DMS153 treated with DMSO at 0.1 percent for 48 hours (cell line): ENCODE measurements at regions not wholly inside any gene's neighbourhood (a gene's known extent, or its start where the extent isn't known, plus 50 kb on each side); places are given as distances from the start of the nearest gene placed in this dataset.
"Not testable (repeated sequence)": the region's sequence is repeated elsewhere in the genome, so short reads cannot be mapped to it uniquely, and the experiment has no call there.

ENCODE experiments used
- DNase-seq: peaks from one replicate; lab custom pipeline; 2025; ENCODE audit not compliant: unreplicated experiment; lab: John Stamatoyannopoulos, UW

- DNase-seq, result no peak
These were observed 134.6 kb upstream of the TBCA start for GRCh38 chr5:77910602-77911188.

DNA sequence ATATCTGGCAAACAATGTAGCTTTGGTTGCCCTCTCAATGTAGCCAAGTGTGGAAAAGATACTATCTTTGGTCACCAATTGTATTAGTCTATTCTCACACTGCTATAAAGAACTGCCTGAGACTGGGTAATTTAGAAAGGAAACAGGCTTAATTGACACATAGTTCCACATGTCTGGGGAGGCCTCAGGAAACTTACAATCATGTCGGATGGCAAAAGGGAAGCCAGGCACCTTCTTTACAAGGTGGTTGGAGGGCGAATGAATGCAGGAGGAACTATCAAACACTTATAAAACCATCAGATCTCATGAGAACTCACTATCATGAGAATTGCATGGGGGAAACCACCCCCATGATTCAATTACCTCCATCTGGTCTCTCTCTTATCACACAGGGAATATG is 133.1 kb upstream of the TBCA start:
- no peak for DNase-seq

- DNase-seq, result no peak
These were observed 132.6 kb upstream of the TBCA start for GRCh38 chr5:77908787-77909186.

DNA sequence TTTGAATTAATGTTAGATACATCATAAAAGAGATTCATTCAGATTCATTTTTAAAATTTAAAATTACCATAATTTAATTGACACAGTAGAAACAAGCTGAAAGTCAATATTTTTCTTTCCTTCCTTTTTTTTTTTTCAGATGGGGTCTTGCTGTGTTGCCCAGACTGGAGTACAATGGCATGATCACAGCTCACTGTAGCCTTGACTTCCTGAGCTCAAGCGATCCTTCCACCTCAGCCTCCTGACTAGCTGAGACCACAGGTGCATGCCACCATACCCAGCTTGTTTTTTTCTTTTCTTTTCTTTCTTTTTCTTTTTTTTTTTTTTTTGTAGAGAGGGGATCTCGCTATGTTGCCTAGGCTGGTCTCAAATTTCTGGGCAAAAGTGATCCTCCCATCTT is 131.6 kb upstream of the TBCA start:
- no peak for DNase-seq

- DNase-seq, result no peak
These were observed 130.7 kb upstream of the TBCA start for GRCh38 chr5:77906806-77907205.

DNA sequence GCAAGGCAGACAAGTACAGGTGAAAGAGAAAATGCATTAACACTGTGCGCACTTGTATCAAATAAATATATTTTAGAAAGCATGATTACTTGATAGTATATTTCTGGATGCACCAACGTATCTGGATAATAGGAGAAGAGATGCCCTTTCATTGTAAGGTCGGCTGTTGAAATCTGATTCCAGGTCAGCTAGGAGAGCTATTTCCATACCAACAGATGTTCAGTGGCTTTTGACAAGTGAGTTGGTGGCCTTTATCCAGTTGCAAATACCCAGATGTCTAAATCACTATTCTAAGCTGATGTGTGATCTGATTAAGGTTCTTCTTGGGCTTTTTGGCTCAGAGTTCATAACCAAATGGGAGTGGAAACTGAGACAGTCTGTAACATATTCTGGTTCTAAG is 128.2 kb upstream of the TBCA start:
- DNase-seq, result no peak

GRCh38 chr5:77900691-77901090 is 124.6 kb upstream of the TBCA start:
- no peak for DNase-seq

DNA sequence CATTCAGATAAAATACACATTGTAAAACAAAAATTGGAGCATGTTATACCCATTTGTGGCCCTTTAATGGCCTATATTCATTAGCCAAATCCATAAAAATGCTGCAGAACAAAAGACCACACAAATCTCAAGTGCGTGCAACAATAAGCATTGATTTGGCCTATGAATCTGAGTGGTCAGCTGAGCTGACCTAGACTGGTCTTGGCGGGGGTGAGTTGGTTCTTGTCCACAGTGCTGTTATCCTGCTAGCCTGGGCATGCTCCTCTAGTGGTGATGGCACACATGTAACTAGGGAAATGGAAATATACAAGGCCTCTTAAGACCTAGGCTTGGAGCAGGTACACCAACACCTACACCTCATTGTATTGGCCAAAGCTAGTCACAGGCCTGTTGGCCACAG is 122.2 kb upstream of the TBCA start:
- DNase-seq, result no peak

DNA sequence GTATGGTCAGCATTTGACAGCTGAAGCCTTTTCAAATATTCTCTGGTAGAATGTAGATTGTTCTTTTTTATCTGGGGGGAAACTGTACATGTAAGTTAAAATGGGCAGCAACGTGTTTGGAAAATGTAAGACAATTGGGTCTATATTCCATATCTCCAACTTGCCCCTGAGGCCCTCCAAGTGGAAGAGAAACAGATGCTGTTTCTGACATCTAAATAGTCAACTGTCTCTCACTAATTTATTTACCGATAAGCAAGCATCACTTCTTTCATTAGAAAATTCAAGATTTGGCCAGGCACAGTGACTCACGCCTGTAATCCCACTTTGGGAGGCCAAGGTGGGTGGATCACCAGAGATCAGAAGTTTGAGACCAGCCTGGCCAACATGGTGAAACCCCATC is 120.2 kb upstream of the TBCA start:
- DNase-seq, result no peak

DNA sequence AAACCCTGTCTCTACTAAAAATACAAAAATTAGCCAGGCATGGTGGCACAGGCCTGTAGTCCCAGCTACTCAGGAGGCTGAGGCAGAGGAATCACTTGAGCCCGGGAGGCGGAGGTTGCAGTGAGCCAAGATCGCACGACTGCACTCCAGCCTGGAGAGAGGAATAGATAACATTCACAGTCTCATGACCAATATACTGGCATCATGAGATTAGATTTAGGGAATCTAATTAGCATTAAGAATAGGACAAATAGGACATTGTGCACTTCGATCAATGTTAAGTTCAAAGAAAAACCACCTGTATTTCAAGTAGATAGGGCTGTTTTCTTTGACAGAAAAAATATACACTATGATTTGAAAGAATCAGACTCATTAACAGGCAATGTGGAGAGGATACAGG is 118.0 kb upstream of the TBCA start:
- DNase-seq, result not testable (repeated sequence)

DNA sequence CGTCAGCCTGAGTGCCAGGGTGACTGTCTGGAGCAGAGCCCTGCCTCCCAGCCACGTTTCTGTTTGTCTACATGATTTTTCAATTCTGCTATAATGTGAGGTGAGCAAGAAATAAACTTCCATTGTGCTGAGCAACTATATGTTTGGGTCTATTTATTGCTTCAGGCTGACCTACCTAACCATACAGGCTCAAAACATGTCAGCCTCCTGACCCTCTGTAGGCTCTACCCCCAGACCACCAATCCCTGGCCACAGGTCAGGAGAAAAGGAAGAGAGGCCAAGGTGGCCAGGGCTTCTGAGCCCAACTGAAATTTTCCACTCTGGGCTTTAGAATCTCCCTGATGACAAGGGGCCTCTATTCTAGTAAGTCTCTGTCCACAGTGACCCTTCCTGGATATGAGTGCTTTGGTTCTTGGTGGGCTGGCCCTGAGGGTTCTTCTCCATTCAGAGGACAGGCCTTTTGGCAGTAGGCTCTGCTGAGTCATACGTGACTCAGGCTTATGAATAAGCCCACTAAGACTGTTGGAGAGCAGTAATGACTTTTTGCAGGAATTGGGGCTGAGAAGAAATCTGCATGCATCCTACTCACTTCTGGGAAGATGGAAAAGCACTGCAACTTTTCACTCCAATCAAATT is 117.2 kb upstream of the TBCA start:
- no peak for DNase-seq

- DNase-seq, result no peak
These were observed 116.2 kb upstream of the TBCA start for GRCh38 chr5:77892061-77893010.

DNA sequence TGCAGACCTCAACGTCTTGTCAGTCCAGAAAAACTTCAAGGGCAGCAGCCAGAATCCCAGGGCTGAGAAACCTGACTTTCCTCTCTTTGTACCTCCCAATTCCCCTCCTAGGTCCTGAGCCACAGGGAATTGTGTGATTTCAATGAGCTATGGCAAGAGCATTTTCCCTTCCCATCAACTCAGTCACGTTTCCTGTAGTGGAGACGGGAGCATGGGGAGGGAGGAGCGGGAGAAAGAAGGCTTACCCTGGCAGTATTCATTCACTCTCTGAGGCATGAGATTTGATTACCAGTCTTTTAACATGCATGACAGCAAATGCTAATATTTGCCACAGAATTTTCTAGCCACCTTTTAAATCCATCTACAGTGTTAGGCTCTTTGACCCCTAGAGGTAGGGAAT is 109.4 kb upstream of the TBCA start:
- DNase-seq, result no peak

DNA sequence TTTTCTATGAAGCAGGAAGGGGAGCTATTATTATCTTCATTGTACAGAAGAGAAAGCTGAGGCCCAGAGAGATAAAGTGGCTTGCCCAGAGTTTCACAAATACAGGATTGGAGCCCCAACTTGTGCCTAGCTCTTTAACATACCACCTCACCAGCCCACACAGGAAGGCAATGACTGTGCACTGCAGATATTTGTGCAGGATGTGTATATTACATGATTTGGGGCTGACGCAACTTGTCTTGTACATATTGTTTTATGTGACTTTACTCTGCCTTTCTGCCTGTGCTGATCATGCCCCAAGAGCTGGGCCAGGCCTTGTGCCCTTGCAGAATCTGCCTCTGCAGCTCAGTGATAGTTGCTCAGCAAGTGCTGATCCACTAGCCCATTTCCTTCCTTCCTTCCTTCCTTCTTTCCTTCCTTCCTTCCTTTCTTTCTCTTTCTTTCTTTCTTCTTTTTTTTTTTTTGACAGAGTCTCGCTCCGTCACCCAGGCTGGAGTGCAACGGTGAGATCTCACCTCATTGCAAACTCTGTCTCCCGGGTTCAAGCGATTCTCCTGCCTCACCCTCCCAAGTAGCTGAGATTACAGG is 106.6 kb upstream of the TBCA start:
- DNase-seq, result no peak

- DNase-seq, result no peak
These were observed 105.4 kb upstream of the TBCA start for GRCh38 chr5:77881528-77881927.

DNA sequence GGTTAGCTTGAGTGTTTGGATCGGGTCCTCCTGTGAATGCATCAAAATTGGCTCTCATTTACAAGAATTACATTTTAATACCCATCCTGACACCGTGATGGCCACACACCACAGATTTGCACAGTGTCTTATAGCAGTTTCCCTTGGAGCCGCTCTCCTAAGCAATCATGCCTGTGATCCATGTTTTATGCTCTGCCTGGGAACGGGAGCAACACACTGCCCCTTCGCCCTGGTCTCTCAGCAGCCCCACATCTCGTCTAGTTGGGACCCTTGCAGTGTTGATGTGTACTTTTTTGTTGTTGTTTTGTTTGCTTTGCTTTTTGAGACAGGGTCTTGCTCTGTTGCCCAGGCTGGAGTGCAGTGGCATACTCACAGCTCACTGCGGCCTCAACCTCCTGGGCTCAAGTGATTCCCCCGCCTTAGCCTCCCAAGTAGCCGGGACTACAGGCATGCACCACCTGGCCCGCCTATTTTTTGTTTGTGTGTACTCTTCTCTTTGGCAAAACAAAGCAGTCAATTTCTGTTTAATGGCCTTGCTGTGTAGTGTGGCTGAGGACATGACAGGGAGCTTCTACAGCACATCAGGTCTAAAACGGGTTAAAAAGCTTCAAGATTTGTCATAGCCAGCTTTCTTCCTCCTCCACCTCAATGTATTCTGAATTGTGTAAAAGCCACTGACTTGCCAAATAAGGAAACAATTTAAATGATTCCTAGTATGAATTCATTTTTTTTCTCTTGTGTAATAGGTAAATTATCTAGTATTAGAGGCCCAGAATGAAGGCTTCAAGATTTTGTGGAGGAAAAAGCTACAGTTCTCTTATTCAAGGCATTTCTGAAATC is 101.6 kb upstream of the TBCA start:
- DNase-seq, result no peak

- no peak for DNase-seq
These were observed 100.8 kb upstream of the TBCA start for GRCh38 chr5:77876862-77877502.

DNA sequence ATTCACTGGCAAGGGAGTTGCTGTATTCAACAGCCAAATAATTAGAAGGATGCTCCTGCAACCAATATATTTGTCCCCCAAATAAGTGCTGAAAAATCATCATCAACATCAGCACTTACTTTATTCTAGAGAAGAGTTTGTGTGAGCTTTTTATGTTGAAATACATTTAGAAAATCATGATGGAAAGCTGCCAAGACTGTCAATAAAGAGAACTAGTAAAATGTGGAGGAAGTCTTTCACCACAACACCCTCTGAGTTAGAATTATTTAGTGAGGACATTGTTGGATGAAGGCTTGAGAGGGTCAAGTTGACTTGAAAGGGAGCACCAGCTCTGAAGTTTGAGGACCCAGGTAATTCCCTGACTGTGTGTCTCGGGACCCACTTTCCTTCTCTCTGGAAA is 100.2 kb upstream of the TBCA start:
- no peak for DNase-seq

GRCh38 chr5:77874691-77875090 is 98.6 kb upstream of the TBCA start:
- no peak for DNase-seq

- no peak for DNase-seq
These were observed 97.1 kb upstream of the TBCA start for GRCh38 chr5:77873239-77873638.
